CD4-positive, alpha-beta T cell treated with Interferon alpha-2 for 1 hour (primary cell): ENCODE measurements at regions not wholly inside any gene's neighbourhood (a gene's known extent, or its start where the extent isn't known, plus 50 kb on each side); places are given as distances from the start of the nearest gene placed in this dataset.
"Not testable (repeated sequence)": the region's sequence is repeated elsewhere in the genome, so short reads cannot be mapped to it uniquely, and the experiment has no call there.

Source experiments
- DNase-seq, 2 donors: peaks; one replicate each; pipeline ENCODE4 v3.0.0-alpha.2; 2020 to 2022

DNA sequence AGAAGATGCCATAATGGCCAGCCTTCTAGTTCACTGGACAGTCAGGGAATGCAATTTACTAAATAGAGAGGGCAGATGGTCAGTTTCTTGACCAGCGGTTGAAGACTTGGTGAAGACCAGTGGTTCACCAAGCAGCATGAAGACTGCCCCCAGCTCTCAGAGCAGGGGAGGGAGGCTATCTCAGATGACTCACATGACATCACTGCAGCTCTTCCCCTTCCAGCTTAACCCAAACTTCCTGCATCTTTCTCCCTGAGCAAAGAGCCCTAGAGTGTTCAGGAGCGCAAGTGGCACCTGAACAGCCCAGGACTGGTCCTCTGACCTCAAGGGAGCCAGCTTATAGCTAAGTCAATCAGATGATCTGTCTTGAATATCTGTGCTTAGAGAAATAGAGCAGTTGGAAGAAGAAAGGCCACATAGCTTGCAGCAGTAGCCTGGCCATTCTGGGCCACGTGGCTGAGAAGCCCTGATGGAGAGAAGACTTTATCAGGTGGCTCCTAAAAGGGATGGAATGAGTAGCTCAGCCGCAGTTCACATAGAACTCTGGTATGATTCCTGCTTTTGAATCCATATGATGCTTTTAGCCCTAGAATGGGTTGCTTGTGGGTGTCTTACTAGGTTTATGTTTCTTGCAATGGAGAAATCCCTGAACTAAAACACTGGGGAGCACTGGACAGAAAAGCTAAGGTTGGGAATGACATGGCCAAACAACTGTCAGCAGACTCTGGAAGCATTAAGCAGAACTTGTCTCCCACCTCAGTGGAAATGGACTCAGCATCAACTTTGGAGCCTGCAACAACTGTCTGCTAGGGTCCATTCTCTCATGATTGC is 392.1 kb upstream of the CCL2 start:
- no peak for DNase-seq

DNA sequence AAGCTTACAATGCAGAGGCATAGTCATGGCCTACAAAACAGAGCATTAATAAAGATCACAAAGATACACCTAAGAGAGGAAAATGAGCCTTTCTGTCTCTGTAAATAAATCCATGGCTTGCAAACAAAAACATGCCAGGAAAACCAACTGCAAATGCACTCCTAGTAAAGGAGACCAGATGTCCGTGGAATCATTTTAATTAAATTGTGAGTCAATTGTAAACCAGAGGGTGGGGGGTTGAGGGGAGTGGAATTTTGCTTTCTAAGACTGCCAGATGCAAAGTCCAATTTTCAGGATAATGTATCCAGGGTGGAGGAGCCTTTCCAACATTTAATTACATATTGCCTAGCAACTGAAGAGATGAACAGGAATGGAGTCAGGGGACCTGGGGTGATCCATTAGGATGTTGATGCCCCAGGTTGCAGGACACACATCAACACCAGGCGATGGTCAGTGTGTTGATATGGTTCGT is 390.3 kb upstream of the CCL2 start:
- no peak for DNase-seq

DNA sequence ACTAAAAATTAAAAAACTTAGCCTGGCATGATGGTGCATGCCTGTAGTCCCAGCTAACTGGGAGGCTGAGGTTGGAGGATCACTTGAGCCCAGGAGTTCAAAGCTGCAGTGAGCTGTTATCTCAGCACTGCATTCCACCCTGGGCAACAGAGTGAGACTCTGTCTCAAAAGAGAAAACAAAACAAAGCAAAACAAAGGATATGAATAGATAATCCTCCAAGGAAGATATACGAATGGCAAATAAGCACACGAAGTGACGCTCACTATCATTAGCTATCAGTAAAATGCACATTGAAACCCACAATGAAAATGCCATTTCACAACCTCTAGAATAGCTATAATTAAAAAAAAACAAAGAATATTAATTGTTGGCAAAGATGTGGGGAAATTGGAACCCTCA is 386.2 kb upstream of the CCL2 start:
- no peak for DNase-seq

DNA sequence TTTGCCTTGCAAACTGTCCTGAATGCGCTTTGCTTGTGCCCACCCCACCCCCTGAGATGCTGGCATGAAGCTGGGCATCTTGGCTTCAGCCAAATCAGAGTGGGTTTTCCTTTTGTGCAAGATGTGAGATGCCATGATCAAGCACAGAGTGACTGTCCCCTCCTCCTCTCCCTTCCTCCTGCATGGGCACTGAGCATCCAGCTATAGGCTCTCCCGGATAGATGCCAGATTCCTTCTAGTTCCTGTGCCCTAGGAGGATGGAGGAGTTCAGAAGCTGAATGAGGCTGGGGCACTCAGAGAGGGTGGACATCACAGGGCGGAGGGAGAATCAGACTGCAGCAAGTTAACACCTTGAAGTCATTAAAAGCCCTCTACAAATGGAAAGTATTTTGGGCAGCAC is 384.1 kb upstream of the CCL2 start:
- DNase-seq: no peak

DNA sequence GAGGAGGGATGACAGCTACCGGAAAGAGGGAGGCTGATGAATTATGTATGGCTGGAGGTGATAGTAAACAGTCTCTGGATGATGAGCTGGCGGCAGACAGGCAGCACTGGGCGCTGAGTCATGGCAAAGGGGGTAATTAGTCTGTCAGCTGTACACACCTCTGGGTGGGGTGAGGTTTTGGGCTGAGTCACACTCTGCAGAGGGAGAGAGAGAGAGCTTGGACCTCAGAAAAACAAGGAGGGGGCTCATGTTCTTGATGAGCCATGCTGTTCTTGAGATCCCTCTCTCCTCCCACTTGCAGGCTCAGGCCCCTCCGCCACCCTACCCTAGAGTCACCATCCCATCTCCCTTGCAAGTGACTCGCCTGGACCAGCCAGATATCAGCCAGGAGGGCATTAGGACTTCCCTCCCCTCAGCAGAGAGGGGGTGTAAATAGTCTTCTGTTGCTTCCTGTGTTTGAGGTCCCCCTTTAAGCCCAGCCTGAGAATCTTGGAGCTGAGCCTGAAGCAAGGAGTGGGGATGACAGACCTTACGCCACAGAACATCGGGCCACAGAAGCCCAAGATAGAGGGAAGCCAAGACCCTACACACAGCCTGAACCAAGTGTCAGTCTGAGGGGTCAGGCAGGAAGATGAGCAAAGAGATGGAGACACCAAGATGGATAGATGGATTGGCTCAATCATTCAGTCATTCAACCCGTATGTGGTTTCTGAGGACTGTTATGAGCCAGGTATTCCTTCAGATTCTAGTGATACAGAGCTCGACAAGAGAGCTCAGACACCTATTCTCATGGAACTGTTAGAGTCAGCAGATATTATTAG is 383.2 kb upstream of the CCL2 start:
- DNase-seq: no peak

DNA sequence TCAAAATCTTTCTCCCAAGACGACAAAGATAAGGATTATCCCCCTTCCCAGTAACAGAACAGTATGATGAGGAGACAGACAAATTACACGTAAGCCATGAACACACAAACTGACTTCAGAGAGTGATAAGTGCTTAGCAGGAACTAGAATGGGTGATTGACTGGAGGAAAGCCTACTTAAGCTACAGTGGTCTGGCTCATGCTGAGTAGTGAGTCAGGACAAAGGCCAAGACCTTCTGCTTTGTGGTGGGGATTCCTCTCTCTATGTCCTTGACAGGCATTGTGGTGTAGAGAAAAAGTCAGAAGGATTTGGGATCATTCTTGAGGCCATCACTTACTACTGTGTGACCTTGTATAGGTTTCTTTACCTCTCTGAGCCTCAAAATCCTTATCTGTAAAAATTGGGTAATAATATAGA is 381.9 kb upstream of the CCL2 start:
- DNase-seq: no peak

DNA sequence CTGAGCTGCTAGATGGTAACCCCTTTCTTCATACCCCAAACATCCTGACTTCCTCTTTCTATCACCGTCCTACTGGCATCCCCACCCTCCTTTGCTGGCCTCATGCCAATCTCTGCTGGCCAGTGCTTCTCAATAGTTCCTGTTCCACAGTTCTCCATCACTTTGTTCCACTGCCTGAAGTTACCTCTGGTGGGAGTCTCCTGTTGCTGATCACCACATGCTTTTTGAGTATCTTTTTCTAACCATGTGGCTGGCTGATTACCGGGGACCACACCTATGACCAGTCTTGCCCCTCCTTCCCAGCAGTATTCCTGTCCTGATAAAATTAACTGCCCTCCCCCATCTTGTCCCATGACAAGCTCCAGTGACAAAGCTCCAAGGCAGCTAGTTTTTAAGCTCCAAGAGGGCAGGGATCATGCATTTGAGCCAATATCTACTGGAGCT is 380.4 kb upstream of the CCL2 start:
- peak in 1 of 2 donors; percentile 24 for DNase-seq

DNA sequence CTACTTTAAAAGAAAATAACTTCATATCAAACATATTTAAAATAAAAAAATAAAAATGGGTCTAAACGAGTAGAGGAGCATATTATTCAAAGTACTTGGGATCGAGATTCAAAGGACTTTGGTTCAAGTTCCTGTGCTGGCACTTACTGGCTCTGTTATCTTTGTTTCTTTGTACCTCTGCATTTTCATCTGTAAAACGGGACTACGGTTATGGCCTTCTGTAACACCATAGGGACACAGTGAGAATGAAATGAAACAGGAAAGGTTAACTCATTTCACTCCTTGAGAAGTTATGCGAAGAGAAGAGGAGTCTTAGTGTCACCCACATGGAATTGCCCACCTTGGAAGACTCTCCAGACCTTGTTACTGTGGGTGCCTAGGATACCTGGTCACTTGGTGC is 379.1 kb upstream of the CCL2 start:
- no peak for DNase-seq

DNA sequence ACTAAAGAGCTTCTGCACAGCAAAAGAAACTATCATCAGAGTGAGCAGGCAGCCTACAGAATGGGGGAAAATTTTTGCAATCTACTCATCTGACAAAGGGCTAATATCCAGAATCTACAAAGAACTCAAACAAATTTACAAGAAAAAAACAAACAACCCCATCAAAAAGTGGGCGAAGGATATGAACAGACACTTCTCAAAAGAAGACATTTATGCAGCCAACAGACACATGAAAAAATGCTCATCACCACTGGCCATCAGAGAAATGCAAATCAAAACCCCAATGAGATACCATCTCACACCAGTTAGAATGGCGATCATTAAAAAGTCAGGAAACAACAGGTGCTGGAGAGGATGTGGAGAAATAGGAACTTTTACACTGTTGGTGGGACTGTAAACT is 372.8 kb upstream of the CCL2 start:
- DNase-seq: not testable (repeated sequence)

DNA sequence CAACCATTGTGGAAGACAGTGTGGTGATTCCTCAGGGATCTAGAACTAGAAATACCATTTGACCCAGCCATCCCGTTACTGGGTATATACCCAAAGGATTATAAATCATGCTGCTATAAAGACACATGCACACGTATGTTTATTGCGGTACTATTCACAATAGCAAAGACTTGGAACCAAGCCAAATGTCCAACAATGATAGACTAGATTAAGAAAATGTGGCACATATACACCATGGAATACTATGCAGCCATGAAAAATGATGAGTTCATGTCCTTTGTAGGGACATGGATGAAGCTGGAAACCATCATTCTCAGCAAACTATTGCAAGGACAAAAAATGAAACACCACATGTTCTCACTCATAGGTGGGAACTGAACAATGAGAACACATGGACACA is 372.4 kb upstream of the CCL2 start:
- not testable (repeated sequence) for DNase-seq

DNA sequence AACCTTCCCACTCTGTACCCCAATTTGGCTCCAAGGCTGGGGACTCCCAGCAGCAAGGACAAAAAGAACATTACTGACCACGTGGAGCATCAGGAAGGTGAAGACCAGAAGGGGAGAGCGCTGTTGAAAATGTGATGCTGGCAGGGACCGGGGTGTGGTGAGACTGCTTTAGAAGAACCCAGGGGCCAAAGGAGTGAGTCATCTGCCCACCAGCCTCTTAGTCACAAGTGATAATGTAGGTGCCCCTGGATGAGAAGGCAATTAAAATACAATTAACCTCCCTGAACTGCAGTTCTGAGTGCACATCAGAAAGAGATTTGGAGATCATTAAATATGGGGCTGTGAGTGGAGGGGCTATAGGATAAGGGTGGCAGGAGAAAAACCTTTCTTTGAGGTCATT is 366.6 kb upstream of the CCL2 start:
- no peak for DNase-seq

DNA sequence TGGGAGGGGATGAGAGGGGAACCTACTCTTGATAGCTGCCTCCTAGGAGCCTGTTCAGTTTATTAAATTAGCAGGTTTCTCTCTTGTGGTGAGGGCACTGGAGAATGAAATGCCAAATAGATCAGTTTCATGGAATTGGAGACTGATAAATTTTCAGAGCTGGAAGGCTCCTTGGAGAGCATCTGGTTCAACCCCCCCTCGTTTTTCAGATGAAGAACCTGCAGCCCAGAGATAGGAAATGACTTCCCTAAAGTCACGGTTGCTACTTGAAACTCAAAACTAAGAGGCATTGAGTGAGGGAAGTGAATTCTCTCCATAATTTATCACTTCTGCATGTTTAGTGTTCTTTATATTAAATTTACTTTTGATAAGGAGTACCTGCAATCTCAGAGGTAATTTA is 366.0 kb upstream of the CCL2 start:
- no peak for DNase-seq

DNA sequence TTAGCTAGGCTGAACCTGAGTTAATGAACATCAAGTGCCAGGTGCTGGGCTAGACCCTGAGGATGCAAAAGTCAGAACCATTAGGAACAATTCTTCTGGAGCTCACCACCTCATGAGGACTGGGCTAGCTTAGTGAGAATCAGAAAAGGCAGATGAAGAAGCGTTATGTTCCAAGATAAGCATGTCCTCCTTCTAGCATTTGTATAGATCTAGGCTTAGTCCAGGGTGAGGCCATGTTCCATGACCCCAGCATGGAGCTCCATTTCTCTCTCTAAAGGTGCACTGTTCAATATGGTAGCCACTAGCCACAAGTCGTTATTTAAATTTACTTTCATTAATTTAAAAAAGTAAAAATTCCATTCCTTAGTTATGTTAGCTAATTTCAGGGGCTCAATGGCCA is 365.3 kb upstream of the CCL2 start:
- DNase-seq: no peak

DNA sequence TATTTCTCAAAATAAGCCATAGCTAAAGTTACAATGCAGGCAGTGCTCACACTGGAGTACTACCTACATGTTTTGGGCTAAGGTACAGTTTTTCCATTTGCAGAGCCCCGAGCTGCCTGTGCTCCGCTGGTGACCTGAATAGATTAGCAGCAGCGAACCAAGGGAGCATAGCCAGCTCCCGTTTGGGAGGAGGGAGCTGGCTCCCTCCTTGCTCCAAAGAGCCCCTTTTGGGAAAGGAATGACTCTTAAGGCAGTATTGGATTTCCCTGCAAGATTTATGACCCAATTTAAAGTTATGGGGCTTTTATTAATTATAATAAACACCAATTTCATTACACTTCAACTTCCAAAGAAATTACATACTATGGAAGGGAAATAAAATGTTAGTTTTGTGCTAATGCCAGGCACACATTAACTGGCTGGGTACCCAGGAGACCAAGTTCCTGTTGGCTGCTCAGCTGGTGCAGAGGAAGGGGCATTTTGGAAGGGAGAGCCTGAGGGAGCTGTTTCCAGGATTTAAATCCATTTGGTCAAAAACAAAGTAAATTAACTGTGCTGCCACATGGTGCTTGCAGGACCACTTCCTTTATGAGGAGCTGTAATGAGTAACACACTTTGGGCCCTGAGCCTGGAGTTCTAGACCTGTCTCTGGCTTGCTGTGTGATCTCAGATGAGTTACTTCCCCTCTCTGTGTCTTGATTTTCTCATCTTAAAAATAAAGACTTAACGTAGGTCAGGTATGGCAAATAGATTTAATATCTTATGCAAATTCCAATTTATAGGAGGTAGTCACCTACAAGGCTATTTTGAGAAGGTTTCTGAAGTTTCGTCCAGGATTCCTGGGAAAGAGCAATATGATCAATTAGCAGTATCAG is 362.1 kb upstream of the CCL2 start:
- DNase-seq: no peak

DNA sequence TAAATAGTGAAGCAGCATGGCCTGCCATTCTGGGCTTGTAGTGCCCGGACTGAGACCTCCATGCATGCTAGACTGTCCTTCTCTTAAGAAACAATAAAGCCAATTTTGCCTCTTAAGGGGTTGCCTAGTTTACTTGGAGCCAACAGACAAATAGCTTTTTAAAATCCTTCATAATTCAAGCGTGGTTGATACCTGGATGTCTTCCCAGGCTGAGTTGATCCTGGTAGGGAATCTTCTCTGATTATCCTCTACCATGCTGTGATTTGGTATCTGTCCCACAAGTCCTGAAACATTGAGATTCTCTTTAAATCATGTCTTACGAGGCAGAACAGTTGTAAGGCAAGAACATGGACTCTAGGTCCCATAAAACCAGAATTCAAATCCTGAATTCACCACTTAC is 359.6 kb upstream of the CCL2 start:
- no peak for DNase-seq

DNA sequence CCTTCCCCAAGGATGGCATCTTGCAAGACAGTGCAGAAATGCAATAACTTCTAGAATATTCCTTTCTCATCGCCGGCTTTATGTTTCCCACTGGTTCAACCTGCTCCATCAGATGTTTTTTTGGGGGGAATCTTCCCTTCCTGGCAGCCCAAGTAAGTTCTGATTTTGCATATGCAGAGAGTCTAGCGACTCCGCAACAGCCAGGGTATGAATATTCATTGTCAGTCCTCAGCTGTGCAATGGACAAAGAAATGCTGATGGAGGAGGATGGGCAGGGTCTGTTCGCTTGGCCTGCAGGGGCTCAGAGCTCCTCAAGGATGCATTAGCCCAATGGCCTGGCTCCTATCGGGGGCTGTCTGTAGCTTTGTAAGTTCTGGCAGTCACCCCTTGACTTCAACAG is 358.8 kb upstream of the CCL2 start:
- no peak for DNase-seq

DNA sequence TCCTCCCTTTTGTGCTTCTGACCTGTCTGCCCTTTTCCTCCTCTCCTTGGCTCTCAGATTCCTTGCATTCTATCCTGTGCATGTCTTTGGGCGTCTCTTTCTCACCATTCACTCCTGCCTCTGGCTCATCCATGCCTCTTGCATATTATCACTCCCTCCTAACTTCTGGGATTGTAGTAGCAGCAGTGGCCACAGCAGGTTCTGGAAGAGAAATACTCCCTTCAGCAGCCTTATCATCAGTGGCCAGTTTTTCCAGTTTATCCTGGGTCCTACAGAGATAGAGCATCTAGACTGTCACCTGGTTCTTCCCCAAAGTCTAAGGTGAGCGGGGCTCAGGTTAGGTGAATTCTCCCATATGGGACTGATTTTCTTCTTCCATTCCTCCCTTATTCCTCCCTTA is 354.0 kb upstream of the CCL2 start:
- no peak for DNase-seq

DNA sequence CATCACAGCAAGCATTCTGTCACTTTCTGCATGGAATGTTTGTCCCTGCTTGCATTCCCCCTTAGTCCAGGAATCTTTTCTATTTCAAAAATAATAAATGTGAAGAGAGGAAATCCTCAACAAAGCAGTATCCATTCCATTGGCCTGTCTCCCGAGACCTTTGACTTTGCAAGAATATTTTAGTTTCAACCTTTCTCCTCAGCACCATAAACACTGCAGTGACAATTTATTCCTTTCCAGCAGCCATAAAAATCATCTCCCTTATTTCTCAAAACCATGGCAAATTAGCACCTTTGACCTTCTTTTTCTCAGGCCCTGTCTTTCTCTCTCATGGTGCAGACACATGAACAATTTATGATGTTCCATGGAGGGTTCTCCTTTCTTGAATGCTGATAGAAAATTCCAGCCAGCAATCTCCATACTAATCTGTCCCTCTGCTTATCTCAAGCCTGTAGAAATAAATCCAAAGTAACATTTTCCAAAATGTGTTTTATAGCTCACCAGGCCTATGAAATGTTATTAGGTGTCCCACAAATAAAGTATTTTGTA is 352.1 kb upstream of the CCL2 start:
- no peak for DNase-seq

DNA sequence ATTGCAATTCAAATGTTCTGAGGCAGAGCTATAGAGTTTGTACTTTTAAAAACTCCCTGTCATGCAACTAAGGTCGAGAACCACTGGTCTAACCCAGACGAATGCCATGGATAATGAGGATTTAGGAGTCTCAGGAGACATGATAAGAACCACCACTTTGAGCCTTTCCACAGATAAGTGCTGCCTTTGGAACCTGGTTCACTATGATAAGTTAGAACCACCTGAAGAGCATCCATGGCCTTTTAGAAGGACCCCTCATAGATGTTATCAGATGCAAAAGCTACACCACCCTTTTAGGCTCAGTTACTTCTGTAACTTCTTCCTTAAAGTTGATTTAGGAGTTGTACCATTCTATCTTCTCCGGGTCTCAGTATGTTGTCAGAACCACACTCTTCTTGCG is 350.6 kb upstream of the CCL2 start:
- no peak for DNase-seq

DNA sequence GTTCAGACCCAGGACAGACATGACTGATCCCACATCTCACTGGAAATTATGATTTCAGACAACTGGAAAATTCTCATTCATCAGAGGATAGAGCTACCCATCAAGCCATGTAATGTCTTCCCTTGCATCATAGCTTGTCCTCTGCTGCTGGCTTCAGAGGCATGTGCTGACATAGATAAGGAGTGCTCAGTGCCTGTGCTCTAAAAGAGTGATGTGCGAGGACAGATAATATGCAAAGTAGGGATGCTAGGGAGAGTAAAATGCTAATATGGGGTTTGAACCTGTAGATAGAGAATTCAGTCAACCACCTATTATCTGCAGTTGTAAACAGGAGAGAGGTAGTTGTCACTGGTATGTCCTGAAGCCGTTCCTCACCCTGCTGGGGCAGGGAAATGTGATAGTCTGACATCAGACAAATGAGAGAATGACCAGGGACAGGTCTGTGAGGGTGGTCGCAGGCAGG is 349.7 kb upstream of the CCL2 start:
- no peak for DNase-seq

DNA sequence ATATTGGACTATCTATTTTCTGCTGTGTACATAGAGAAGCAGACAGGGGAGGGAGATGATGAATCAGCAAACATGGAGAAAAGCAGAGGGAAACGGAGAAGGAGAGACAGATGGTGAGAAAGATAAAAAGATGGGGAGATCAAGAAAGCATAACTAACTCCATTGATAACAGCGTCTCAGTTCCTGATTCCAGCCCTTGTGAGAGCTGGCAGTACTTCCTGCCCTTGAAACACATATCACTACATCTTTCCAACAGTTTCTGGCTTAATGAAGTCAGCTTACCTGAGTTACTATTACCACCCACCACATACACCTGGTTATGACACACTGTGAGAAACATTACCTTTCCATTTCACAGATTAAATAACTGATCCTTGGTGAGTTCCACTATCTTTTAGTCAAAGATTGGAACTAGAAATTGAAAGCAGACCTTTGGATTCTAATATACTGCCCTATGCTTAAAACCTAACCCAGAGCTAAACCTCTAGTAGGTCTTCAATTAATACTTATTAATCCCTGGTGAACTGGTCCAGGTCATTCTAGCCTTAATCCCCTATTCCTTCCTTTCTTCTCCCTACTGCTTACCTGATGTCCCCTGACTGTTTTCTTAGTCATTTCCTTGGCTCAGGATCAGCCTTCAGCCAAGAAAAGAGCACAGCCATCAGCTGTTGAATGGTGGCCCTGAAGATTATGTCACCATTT is 346.6 kb upstream of the CCL2 start:
- no peak for DNase-seq
